PFSK-1 (cell line): ENCODE measurements at regions not wholly inside any gene's neighbourhood (a gene's known extent, or its start where the extent isn't known, plus 50 kb on each side); places are given as distances from the start of the nearest gene placed in this dataset.

Experiments
- POLR2AphosphoS5 ChIP-seq: IDR thresholded peaks from 2 replicates; pipeline ENCODE4 v1.6.1; 2012; ENCODE audit warnings: low read depth, mild to moderate bottlenecking, control low read depth, low read length, moderate library complexity
- REST ChIP-seq, 2 experiments: IDR thresholded peaks; 2 replicates each; pipeline versions ENCODE4 v1.6.1 to v1.8.0; 2011 to 2012; ENCODE audit warnings: low read depth in 2 of 2, low read length in 2 of 2, control low read depth in 1 of 2, inconsistent platforms in 1 of 2, mild to moderate bottlenecking in 1 of 2, moderate library complexity in 1 of 2; ENCODE audit not compliant: insufficient read depth in 1 of 2
- TAF1 ChIP-seq: IDR thresholded peaks from 2 replicates; pipeline ENCODE4 v1.6.1; 2012; ENCODE audit warnings: low read length, control low read depth, borderline replicate concordance; ENCODE audit not compliant: insufficient read depth

DNA sequence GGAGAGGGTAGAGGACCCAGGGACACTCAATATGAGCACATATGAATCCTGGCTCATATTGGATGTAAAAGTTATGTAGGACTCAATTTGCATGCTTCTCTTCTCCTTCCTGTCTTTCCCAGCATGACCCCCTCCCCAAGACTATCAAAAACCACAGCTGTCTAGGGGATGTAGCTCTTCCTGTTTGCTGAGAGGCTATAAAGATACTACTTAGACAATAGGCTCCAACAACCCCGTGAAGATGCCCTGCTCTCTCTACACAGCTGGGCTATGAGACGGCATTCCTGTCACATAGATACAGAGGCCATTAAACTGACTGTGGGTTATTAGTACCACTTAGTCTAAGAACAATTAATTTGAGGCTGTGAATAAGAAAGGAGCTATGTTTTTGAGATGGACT is 56.5 kb upstream of the PCSK1 start:
- TF ChIP-seq REST (IDR thresholded peaks at IDR 0.05; ENCODE audit: insufficient read depth in 1 of 2, low read depth in 2 of 2, low read length in 2 of 2) (no peak), TAF1 (no peak), POLR2AphosphoS5 (no peak)
